PC-9 (cell line): ENCODE measurements at regions not wholly inside any gene's neighbourhood (a gene's known extent, or its start where the extent isn't known, plus 50 kb on each side); places are given as distances from the start of the nearest gene placed in this dataset.

Experiments used
- BruUV-seq: library from RNA; stranded (reverse); fragments of 400-500 nt; replicated peaks from 2 replicates; lab custom pipeline; 2021; lab: Mats Ljungman, UMichigan
- CTCF ChIA-PET: fragments of 300-600 bp; sonication (Branson Sonifier 250); formaldehyde crosslinking; loops from one replicate; lab custom pipeline; 2022; ENCODE audit warnings: antibody characterized with exemption; lab: Charles Lee
- POLR2A ChIA-PET: fragments of 300-600 bp; sonication (Branson Sonifier 250); formaldehyde crosslinking; loops from one replicate; lab custom pipeline; 2022; ENCODE audit warnings: antibody characterized with exemption; ENCODE audit not compliant: unreplicated experiment; lab: Charles Lee
- DNase-seq, 2 experiments: peaks; one replicate each; pipeline versions ENCODE4 v3.0.0 to v3.0.0-alpha.2; 2015 to 2022; ENCODE audit warnings: mixed read lengths in 1 of 2
- H2AFZ ChIP-seq: fragments of 200-600 bp; sonication (generic); 2 replicates; pipeline ENCODE4 v1.8.1; 2017; ENCODE audit warnings: antibody characterized with exemption
- H3F3A ChIP-seq: fragments of 200-600 bp; sonication (generic); 2 replicates; pipeline ENCODE4 v1.8.1; 2017; ENCODE audit warnings: antibody characterized with exemption, mild to moderate bottlenecking, low read depth; ENCODE audit not compliant: insufficient read depth
- H3K27ac ChIP-seq: fragments of 200-600 bp; sonication (generic); 2 replicates; pipeline ENCODE4 v1.6.1; 2016; ENCODE audit warnings: mixed run types
- H3K27me3 ChIP-seq: fragments of 200-600 bp; sonication (generic); 2 replicates; pipeline ENCODE4 v1.6.1; 2016; ENCODE audit warnings: low read depth, mixed run types; ENCODE audit not compliant: insufficient read depth
- H3K36me3 ChIP-seq: fragments of 200-600 bp; sonication (generic); 2 replicates; pipeline ENCODE4 v1.6.1; 2016; ENCODE audit warnings: low read depth, mixed run types
- H3K4me1 ChIP-seq: fragments of 200-600 bp; sonication (generic); replicated peaks from 2 replicates; pipeline ENCODE4 v1.6.1; 2016; ENCODE audit warnings: mixed run types; ENCODE audit not compliant: insufficient read depth
- H3K4me2 ChIP-seq: fragments of 200-600 bp; sonication (generic); 2 replicates; pipeline ENCODE4 v1.6.1; 2017; ENCODE audit warnings: mixed run types
- H3K4me3 ChIP-seq: fragments of 200-600 bp; sonication (generic); 2 replicates; pipeline ENCODE4 v1.6.1; 2016; ENCODE audit warnings: mixed run types
- H3K79me2 ChIP-seq: fragments of 200-600 bp; sonication (generic); 2 replicates; pipeline ENCODE4 v1.6.1; 2017; ENCODE audit warnings: low read depth, mixed run types
- H3K9me2 ChIP-seq: fragments of 200-600 bp; sonication (generic); 2 replicates; pipeline ENCODE4 v1.8.1; 2017; ENCODE audit warnings: mild to moderate bottlenecking; ENCODE audit not compliant: insufficient read depth
- H3K9me3 ChIP-seq: fragments of 200-600 bp; sonication (generic); 2 replicates; pipeline ENCODE4 v1.8.1; 2016; ENCODE audit warnings: low read depth; ENCODE audit not compliant: insufficient read depth
- H4K20me1 ChIP-seq: fragments of 200-600 bp; sonication (generic); 2 replicates; pipeline ENCODE4 v1.8.1; 2017; ENCODE audit not compliant: insufficient read depth
- EZH2 ChIP-seq: fragments of 200-600 bp; sonication (generic); IDR thresholded peaks from 2 replicates; pipeline ENCODE4 v1.8.0; 2017; ENCODE audit warnings: antibody characterized with exemption, low read depth
- intact Hi-C: fragments of 100-400 bp; cut with micrococcal nuclease; formaldehyde crosslinking; loops from one replicate; pipeline ENCODE4 v1.10.0; 2022; ENCODE audit not compliant: unreplicated experiment
- TF ChIP-seq, protein P1 (sequence below): fragments of 200-600 bp; sonication (generic); conservative IDR thresholded peaks from 2 replicates; pipeline ENCODE4 v1.6.1; 2017; ENCODE audit warnings: mixed run types, antibody characterized with exemption, mild to moderate bottlenecking, moderate library complexity

DNA sequence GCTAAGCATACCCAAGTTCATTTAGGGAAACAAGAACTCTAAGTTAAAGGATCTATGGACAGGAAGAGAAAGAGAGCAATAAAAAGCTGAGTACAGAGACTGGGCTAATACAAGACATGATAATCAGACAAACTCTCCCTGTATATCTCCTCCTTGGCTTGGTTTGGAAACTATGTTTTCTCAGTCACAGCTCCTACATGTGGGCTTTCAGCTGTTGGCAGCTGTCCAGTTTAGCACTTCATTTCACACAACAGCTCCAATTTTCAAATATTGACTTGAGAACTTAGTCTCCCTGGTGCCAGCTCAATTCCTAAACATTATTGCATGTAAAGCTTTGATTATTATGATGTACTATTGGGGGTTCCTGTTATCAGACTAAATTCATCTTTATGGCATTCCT lies 222.8 kb upstream of the OBI1 start:
- POLR2A ChIA-PET: no interaction called here
- no peaks in the 10 kb centered on the region for H4K20me1 ChIP-seq
- H3K9me3 ChIP-seq: no peaks in the 10 kb centered on the region
- no peak overlapping the region for H3K4me2 ChIP-seq
- H3K36me3 ChIP-seq: no peaks in the 10 kb centered on the region
- H3K79me2 ChIP-seq: no peaks in the 10 kb centered on the region
- no peaks in the 10 kb centered on the region for H3K27me3 ChIP-seq
- DNase-seq: no peak
- no peaks in the 10 kb centered on the region for H3K4me1 ChIP-seq
- H3K27ac ChIP-seq: no peak overlapping the region
- no peak overlapping the region for H2AFZ ChIP-seq
- CTCF ChIA-PET: no interaction called here
- BruUV-seq: no TSS peak
- TF ChIP-seq, protein P1, sequence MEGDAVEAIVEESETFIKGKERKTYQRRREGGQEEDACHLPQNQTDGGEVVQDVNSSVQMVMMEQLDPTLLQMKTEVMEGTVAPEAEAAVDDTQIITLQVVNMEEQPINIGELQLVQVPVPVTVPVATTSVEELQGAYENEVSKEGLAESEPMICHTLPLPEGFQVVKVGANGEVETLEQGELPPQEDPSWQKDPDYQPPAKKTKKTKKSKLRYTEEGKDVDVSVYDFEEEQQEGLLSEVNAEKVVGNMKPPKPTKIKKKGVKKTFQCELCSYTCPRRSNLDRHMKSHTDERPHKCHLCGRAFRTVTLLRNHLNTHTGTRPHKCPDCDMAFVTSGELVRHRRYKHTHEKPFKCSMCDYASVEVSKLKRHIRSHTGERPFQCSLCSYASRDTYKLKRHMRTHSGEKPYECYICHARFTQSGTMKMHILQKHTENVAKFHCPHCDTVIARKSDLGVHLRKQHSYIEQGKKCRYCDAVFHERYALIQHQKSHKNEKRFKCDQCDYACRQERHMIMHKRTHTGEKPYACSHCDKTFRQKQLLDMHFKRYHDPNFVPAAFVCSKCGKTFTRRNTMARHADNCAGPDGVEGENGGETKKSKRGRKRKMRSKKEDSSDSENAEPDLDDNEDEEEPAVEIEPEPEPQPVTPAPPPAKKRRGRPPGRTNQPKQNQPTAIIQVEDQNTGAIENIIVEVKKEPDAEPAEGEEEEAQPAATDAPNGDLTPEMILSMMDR: no peak
- no peak for TF ChIP-seq EZH2
- no peaks in the 10 kb centered on the region for H3F3A ChIP-seq
- H3K9me2 ChIP-seq: no peaks in the 10 kb centered on the region
- H3K4me3 ChIP-seq: no peak overlapping the region
- intact Hi-C loops: no loop called here

- no peak for TF ChIP-seq EZH2
- TF ChIP-seq, protein P1: no peak
- intact Hi-C loops: no loop called here
- no peak overlapping the region for H2AFZ ChIP-seq
- H3K4me1 ChIP-seq: no peaks in the 10 kb centered on the region
- H3K36me3 ChIP-seq: no peaks in the 10 kb centered on the region
- H3K4me2 ChIP-seq: no peak overlapping the region
- H3K27me3 ChIP-seq: no peaks in the 10 kb centered on the region
- no peak for DNase-seq
- H3K79me2 ChIP-seq: no peaks in the 10 kb centered on the region
- no peaks in the 10 kb centered on the region for H3K9me2 ChIP-seq
- ChIA-PET CTCF (no interaction called here), POLR2A (no interaction called here)
- H3K27ac ChIP-seq: no peak overlapping the region
- H3K4me3 ChIP-seq: no peak overlapping the region
- no peaks in the 10 kb centered on the region for H3K9me3 ChIP-seq
- no peaks in the 10 kb centered on the region for H4K20me1 ChIP-seq
- no peaks in the 10 kb centered on the region for H3F3A ChIP-seq
- no TSS peak for BruUV-seq
Measured at GRCh38 chr13:78881054-78881453, 222.1 kb upstream of the OBI1 start.

DNA sequence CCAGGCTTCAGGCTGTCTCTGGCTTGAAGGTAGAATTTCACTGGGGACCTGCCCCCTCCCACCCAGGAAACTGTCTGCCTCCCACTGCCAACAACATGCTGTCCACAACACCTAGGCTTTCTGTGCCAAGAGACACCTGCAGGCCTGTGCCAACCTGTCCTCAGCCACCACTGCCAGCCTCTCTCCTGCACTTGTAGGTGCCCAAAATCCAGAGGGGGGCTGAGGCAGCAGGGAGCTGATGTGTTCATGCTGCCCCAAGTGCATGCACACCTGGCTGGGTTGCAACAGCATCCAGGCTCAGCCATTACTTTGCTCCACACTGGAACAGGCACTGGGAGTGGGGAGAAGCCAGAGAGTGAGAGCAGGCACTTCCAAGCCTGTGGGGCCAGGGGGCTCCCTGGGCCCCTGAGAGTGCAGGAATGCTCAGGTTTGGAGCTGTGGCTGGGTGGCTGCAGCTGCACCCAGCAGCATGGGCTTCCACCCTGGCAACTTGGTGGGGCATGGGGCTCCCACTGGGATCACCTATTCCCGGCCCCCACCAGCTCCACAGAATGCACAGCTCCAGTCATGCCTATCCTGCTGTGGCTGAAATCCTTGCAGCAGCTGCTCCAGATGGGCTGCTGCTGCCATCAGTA lies 218.1 kb upstream of the OBI1 start:
- ChIA-PET POLR2A (no interaction called here), CTCF (no interaction called here)
- Histone ChIP-seq H3K4me1 (no peaks in the 10 kb centered on the region), H3K9me2 (no peaks in the 10 kb centered on the region), H4K20me1 (no peaks in the 10 kb centered on the region), H3K79me2 (no peaks in the 10 kb centered on the region), H3K27me3 (no peaks in the 10 kb centered on the region), H3K4me3 (no peak overlapping the region), H3K27ac (no peak overlapping the region), H3K4me2 (no peak overlapping the region), H2AFZ (no peak overlapping the region), H3F3A (no peaks in the 10 kb centered on the region), H3K36me3 (no peaks in the 10 kb centered on the region), H3K9me3 (no peaks in the 10 kb centered on the region)
- no peak for TF ChIP-seq EZH2
- TF ChIP-seq, protein P1: no peak
- no TSS peak for BruUV-seq
- intact Hi-C loops: no loop called here
- DNase-seq: no peak
